Smooth muscle cell (in vitro differentiated cells): ENCODE measurements at regions not wholly inside any gene's neighbourhood (a gene's known extent, or its start where the extent isn't known, plus 50 kb on each side); places are given as distances from the start of the nearest gene placed in this dataset.

Source experiments
- DNase-seq: peaks from one replicate; lab custom pipeline; 2025; ENCODE audit not compliant: unreplicated experiment; lab: John Stamatoyannopoulos, UW
- H2AFZ ChIP-seq: fragments of 200-600 bp; sonication (generic); 2 replicates; pipeline ENCODE4 v1.6.0; 2016; ENCODE audit warnings: antibody characterized with exemption, low read depth, mild to moderate bottlenecking
- H3F3A ChIP-seq: fragments of 200-600 bp; sonication (generic); 2 replicates; pipeline ENCODE4 v1.6.0; 2017; ENCODE audit warnings: antibody characterized with exemption, low read depth
- H3K27ac ChIP-seq: fragments of 200-600 bp; sonication (generic); 2 replicates; pipeline ENCODE4 v1.5.1; 2016; ENCODE audit warnings: low read depth, mild to moderate bottlenecking
- H3K27me3 ChIP-seq: fragments of 200-600 bp; sonication (generic); 2 replicates; pipeline ENCODE4 v1.6.1; 2016; ENCODE audit warnings: low read depth, mild to moderate bottlenecking
- H3K36me3 ChIP-seq: fragments of 200-600 bp; sonication (generic); 2 replicates; pipeline ENCODE4 v1.5.1; 2016; ENCODE audit warnings: low read depth
- H3K4me1 ChIP-seq: fragments of 200-600 bp; sonication (generic); 2 replicates; pipeline ENCODE4 v1.5.1; 2016; ENCODE audit warnings: low read depth
- H3K4me2 ChIP-seq: fragments of 200-600 bp; sonication (generic); 2 replicates; pipeline ENCODE4 v1.6.0; 2016; ENCODE audit warnings: mild to moderate bottlenecking
- H3K4me3 ChIP-seq: fragments of 200-600 bp; sonication (generic); 2 replicates; pipeline ENCODE4 v1.5.1; 2016; ENCODE audit warnings: mild to moderate bottlenecking
- H3K79me2 ChIP-seq: fragments of 200-600 bp; sonication (generic); 2 replicates; pipeline ENCODE4 v1.6.0; 2016; ENCODE audit warnings: low read depth, mild to moderate bottlenecking
- H3K9ac ChIP-seq: fragments of 200-600 bp; sonication (generic); 2 replicates; pipeline ENCODE4 v1.6.0; 2016; ENCODE audit warnings: low read depth
- H3K9me3 ChIP-seq: fragments of 200-600 bp; sonication (generic); replicated peaks from 2 replicates; pipeline ENCODE4 v1.5.1; 2016; ENCODE audit warnings: low read depth
- H4K20me1 ChIP-seq: fragments of 200-600 bp; sonication (generic); 2 replicates; pipeline ENCODE4 v1.6.0; 2016; ENCODE audit warnings: low read depth
- CTCF ChIP-seq: fragments of 200-600 bp; sonication (generic); IDR thresholded peaks from 2 replicates; pipeline ENCODE4 v1.5.1; 2017; ENCODE audit warnings: borderline replicate concordance, mild to moderate bottlenecking, antibody characterized with exemption; ENCODE audit not compliant: insufficient read depth, poor library complexity, severe bottlenecking
- WGBS: methylation state at CpG from one replicate; pipeline ENCODE4 v1.1.7; 2016; ENCODE audit warnings: low lambda C conversion rate; 5-methylcytosine and 5-hydroxymethylcytosine counted together

DNA sequence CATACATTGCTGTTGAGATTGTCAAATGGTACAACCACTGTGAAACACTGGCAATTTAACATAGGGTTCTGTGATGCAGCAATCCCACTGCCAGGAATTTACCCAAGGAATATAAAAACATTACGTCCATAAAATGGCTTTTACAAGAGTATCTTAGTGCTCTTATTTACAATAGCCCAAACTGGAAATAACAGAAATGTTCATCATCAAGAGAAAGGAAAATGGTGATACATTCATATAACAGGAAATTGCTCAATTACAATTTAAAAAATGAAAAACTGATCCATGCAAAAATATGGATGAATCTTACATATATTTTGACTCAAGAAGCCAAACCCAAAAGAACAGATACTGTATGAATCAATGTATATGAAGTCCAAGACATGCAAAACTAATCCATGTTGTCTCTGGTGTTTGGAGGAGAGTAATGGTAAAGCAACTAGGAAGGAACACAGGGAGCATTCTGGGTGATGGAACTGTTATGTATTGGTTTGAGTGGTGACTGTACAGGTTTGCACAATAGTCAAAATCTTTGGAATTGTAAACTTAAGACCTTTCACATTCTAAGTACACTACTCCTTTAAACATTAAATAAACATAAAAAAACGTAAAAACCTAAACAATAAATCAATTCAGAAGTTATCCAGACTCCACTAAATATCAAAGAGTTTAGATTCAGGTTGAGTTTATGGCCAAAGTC lies 104.8 kb upstream of the WDR75 start:
- no peaks in the 10 kb centered on the region for H3K27me3 ChIP-seq
- no peaks in the 10 kb centered on the region for H3K36me3 ChIP-seq
- H3F3A ChIP-seq = no peaks in the 10 kb centered on the region
- no peaks in the 10 kb centered on the region for H3K79me2 ChIP-seq
- H4K20me1 ChIP-seq = no peaks in the 10 kb centered on the region
- no peak overlapping the region for H3K9ac ChIP-seq
- TF ChIP-seq CTCF = no peak
- no peak overlapping the region for H3K4me3 ChIP-seq
- DNase-seq = no peak
- 83% methylated on average over 2 of the region's 2 CpGs for WGBS
- no peaks in the 10 kb centered on the region for H3K9me3 ChIP-seq
- H3K4me1 ChIP-seq = no peaks in the 10 kb centered on the region
- no peak overlapping the region for H2AFZ ChIP-seq
- H3K4me2 ChIP-seq = no peak overlapping the region
- no peak overlapping the region for H3K27ac ChIP-seq

DNA sequence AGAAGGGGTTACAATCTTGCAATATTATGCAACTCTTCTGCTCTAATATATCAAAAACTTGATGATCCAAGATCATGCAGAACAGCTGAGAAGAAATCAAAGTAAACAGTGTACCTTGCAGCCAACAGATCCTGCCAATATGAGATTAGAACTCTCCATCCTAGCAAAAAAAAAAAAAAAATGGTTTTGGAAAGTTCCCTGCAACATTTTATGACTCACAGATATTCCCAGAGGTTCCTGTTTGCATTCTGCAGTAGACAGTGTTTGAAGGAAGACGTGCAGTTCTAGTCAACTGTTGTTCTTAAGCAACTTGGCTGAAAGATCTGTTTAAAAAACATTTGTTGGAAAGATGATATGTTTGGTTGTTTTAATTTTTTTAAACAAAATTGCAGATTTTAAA lies 103.6 kb upstream of the WDR75 start:
- Histone ChIP-seq H3K9ac (no peak overlapping the region), H3K9me3 (no peaks in the 10 kb centered on the region), H3K79me2 (no peaks in the 10 kb centered on the region), H3F3A (no peaks in the 10 kb centered on the region), H3K27me3 (no peaks in the 10 kb centered on the region), H3K27ac (no peak overlapping the region), H3K4me1 (no peaks in the 10 kb centered on the region), H3K36me3 (no peaks in the 10 kb centered on the region), H3K4me3 (no peak overlapping the region), H4K20me1 (no peaks in the 10 kb centered on the region), H3K4me2 (no peak overlapping the region), H2AFZ (no peak overlapping the region)
- WGBS = 24% methylated on average over 1 of the region's 1 CpG
- DNase-seq = no peak
- no peak for TF ChIP-seq CTCF

GRCh38 chr2:189338115-189338514 lies 103.2 kb upstream of the WDR75 start:
- no peak overlapping the region for H3K27ac ChIP-seq
- H3K4me1 ChIP-seq = no peaks in the 10 kb centered on the region
- H3K27me3 ChIP-seq = no peaks in the 10 kb centered on the region
- no peak for TF ChIP-seq CTCF
- H3K4me3 ChIP-seq = no peak overlapping the region
- no peaks in the 10 kb centered on the region for H3K36me3 ChIP-seq
- WGBS = 93% methylated on average over 3 of the region's 3 CpGs
- H3K9ac ChIP-seq = no peak overlapping the region
- H3K79me2 ChIP-seq = no peaks in the 10 kb centered on the region
- no peaks in the 10 kb centered on the region for H3F3A ChIP-seq
- no peak for DNase-seq
- H2AFZ ChIP-seq = no peak overlapping the region
- no peak overlapping the region for H3K4me2 ChIP-seq
- no peaks in the 10 kb centered on the region for H4K20me1 ChIP-seq
- no peaks in the 10 kb centered on the region for H3K9me3 ChIP-seq

GRCh38 chr2:189341077-189341476 lies 100.2 kb upstream of the WDR75 start:
- no peaks in the 10 kb centered on the region for H4K20me1 ChIP-seq
- WGBS = 85% methylated on average over 1 of the region's 1 CpG
- H3K27me3 ChIP-seq = no peaks in the 10 kb centered on the region
- H3K9me3 ChIP-seq = no peaks in the 10 kb centered on the region
- TF ChIP-seq CTCF = no peak
- H3K36me3 ChIP-seq = no peaks in the 10 kb centered on the region
- no peaks in the 10 kb centered on the region for H3K4me1 ChIP-seq
- no peak for DNase-seq
- H3K79me2 ChIP-seq = no peaks in the 10 kb centered on the region
- H3K9ac ChIP-seq = no peak overlapping the region
- no peaks in the 10 kb centered on the region for H3F3A ChIP-seq
- H3K27ac ChIP-seq = no peak overlapping the region
- H3K4me3 ChIP-seq = no peak overlapping the region
- no peak overlapping the region for H3K4me2 ChIP-seq
- H2AFZ ChIP-seq = no peak overlapping the region
